Esophagus muscularis mucosa (tissue), 3 donors: ENCODE measurements at regions not wholly inside any gene's neighbourhood (a gene's known extent, or its start where the extent isn't known, plus 50 kb on each side); places are given as distances from the start of the nearest gene placed in this dataset.

ENCODE experiments used
- POLR2A ChIP-seq: fragments of 450-650 bp; IDR thresholded peaks from one replicate; pipeline ENCODE4 v1.6.1; 2017; ENCODE audit warnings: antibody characterized with exemption, moderate library complexity, mild to moderate bottlenecking, low read depth
- POLR2AphosphoS5 ChIP-seq, 2 donors: sonication (generic); formaldehyde crosslinking; IDR thresholded peaks; one replicate each; pipeline ENCODE4 v1.6.1; 2017; ENCODE audit warnings: antibody characterized with exemption in 2 of 2
- TF ChIP-seq, protein P1 (sequence below), 3 experiments: fragments of 200-600 bp in 2 of 3; fragments of 450-650 bp in 1 of 3; sonication (generic) in 2 of 3; IDR thresholded peaks; one replicate each; pipeline ENCODE4 v1.5.1; 2017 to 2019; ENCODE audit warnings: antibody characterized with exemption in 3 of 3, mild to moderate bottlenecking in 2 of 3, moderate library complexity in 1 of 3

GRCh38 chr14:84490081-84490480 is 1039.9 kb upstream of the FLRT2 start:
- TF ChIP-seq POLR2AphosphoS5 (IDR thresholded peaks at IDR 0.05) (no peak), POLR2A (no peak)
- TF ChIP-seq, protein P1, sequence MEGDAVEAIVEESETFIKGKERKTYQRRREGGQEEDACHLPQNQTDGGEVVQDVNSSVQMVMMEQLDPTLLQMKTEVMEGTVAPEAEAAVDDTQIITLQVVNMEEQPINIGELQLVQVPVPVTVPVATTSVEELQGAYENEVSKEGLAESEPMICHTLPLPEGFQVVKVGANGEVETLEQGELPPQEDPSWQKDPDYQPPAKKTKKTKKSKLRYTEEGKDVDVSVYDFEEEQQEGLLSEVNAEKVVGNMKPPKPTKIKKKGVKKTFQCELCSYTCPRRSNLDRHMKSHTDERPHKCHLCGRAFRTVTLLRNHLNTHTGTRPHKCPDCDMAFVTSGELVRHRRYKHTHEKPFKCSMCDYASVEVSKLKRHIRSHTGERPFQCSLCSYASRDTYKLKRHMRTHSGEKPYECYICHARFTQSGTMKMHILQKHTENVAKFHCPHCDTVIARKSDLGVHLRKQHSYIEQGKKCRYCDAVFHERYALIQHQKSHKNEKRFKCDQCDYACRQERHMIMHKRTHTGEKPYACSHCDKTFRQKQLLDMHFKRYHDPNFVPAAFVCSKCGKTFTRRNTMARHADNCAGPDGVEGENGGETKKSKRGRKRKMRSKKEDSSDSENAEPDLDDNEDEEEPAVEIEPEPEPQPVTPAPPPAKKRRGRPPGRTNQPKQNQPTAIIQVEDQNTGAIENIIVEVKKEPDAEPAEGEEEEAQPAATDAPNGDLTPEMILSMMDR (IDR thresholded peaks at IDR 0.05): no peak
